ENCODE measurements at regions not wholly inside any gene's neighbourhood (a gene's known extent, or its start where the extent isn't known, plus 50 kb on each side); places are given as distances from the start of the nearest gene placed in this dataset.

DNA sequence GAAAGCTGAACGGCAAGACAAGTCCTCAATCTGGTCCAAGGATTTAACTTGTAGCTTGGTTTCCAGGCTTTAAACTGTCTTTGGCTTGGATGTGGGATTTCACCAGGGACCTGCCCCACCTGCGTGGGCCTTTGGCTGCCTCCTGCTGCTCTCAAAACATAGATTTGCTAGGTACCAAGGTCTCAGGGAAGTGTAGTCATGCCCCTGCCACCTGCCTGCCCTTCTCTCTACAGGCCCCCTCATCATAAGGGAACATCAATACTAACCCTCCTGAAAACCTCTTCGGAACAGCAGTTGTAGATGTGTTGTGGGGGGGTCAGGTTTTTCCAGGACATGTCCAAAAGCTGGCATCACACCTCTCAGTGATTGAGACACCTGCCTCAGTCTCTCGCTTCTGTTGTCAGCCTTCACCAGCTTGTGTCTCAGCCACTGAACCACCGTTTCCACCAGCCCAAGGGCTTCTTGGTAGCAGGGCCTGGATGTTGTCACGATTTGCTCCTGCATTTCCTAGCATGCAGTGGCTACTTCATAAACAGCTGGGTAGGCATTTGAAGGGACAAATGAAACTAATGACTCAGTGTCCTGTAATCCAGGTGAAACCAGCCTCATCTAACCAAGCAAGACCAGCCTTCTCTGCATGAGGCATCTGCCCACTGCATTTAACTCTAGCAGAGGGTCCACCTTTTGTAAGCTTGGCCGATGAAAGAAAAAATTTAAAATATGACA, 141.6 kb upstream of the THBS2 start:
- Histone ChIP-seq H3K9ac (ENCODE audit: insufficient read length, low read depth) (no peak overlapping the region), H3K36me3 (ENCODE audit: insufficient read depth, insufficient read length, low read length) (no peaks in the 10 kb centered on the region), H3K4me3 (ENCODE audit: insufficient read length, low read depth) (no peak overlapping the region), H3K27me3 (ENCODE audit: insufficient read depth, insufficient read length) (no peaks in the 10 kb centered on the region), H3K4me1 (ENCODE audit: insufficient read depth, insufficient read length) (no peaks in the 10 kb centered on the region), H3K9me3 (ENCODE audit: insufficient read depth, low read length) (peaks cover 27% of the 10 kb centered on the region)
- TF ChIP-seq ZNF274 (IDR thresholded peaks at IDR 0.05; ENCODE audit: low read depth, low read length) (no peak), YY1 (IDR thresholded peaks at IDR 0.05; ENCODE audit: insufficient read depth, insufficient read length) (no peak), SUZ12 (IDR thresholded peaks at IDR 0.05; ENCODE audit: extremely low read depth, insufficient read depth, insufficient read length) (no peak)
- DNase-seq (ENCODE audit: low read depth, low spot score), result no peak

- Histone ChIP-seq H3K27me3 (ENCODE audit: insufficient read depth, insufficient read length) (no peaks in the 10 kb centered on the region), H3K36me3 (ENCODE audit: insufficient read depth, insufficient read length, low read length) (no peaks in the 10 kb centered on the region), H3K4me3 (ENCODE audit: insufficient read length, low read depth) (no peak overlapping the region), H3K4me1 (ENCODE audit: insufficient read depth, insufficient read length) (no peaks in the 10 kb centered on the region), H3K9ac (ENCODE audit: insufficient read length, low read depth) (no peak overlapping the region), H3K9me3 (ENCODE audit: insufficient read depth, low read length) (peaks cover 35% of the 10 kb centered on the region)
- TF ChIP-seq ZNF274 (IDR thresholded peaks at IDR 0.05; ENCODE audit: low read depth, low read length) (no peak), YY1 (IDR thresholded peaks at IDR 0.05; ENCODE audit: insufficient read depth, insufficient read length) (no peak), SUZ12 (IDR thresholded peaks at IDR 0.05; ENCODE audit: extremely low read depth, insufficient read depth, insufficient read length) (no peak)
- no peak for DNase-seq (ENCODE audit: low read depth, low spot score)
Observed at GRCh38 chr6:169393753-169394152, 140.1 kb upstream of the THBS2 start.

DNA sequence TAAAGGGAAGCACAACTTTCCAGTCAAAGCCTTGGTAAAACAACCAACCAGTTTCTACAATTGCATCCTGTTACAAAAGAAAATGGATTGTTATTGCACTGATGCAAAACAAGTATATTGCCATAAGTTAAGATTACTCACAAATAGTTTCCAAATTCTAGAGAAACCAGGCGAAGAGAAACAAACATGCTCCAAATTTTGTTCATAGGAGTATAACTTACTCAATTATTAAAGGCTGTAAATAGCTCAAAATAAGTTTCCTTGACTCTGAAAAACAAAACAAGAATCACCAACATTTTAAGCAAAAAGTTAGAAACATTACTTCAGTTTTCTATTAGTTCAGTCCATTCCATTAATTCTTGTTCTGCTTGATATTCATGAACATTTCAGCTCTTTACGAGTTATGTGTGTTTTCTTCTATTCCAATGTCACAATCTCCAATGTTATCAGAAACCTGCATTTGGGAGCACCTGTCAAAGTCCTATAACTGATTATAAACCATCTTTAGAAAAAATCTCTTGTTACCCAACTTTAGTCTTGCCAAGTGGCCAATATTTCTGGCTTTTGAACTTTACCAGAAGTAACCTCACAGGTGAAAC, 137.9 kb upstream of the THBS2 start:
- peaks cover 35% of the 10 kb centered on the region for H3K9me3 ChIP-seq (ENCODE audit: insufficient read depth, low read length)
- no peaks in the 10 kb centered on the region for H3K27me3 ChIP-seq (ENCODE audit: insufficient read depth, insufficient read length)
- TF ChIP-seq YY1 (IDR thresholded peaks at IDR 0.05; ENCODE audit: insufficient read depth, insufficient read length) (no peak), ZNF274 (IDR thresholded peaks at IDR 0.05; ENCODE audit: low read depth, low read length) (no peak), SUZ12 (IDR thresholded peaks at IDR 0.05; ENCODE audit: extremely low read depth, insufficient read depth, insufficient read length) (no peak)

DNA sequence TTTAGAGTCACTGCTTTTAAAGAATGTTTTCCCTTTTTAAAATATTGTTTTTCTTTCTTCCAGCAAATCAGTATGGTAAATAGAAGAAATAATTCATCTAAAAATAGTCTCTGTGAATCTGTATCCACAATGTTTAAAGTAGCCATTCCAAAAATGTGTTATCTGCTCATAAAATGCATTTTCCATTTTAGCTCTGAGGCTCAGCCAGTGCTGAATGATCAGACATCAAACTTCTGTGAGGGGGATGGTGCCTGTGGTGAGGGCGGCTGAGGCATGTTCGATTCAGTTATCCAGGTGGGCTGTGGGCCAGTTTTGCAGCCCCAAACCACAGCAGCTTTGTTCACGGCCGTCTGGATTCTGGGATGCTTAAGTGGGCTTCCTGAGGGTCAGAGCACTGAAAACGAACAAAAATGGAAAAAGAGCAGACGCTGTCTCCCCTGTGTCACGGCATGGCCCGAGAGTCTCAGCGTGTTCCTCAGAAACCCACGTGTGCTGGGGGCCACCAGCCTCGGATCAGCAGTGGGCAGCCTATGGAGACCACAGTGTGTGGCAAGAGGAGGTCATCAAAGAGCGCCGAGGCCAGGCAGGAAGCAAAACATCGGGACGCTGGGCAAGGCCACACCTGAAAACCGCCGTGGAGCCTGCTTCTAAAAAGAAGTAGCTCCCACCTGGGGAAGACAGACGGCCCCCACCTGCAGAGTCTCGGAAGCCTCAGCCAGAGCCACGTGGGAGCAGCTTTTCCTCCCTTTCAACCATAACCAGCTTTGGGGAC, 134.9 kb upstream of the THBS2 start:
- no peaks in the 10 kb centered on the region for H3K36me3 ChIP-seq (ENCODE audit: insufficient read depth, insufficient read length, low read length)
- peaks cover 6% of the 10 kb centered on the region for H3K27me3 ChIP-seq (ENCODE audit: insufficient read depth, insufficient read length)
- DNase-seq (ENCODE audit: low read depth, low spot score), result no peak
- no peak overlapping the region for H3K9ac ChIP-seq (ENCODE audit: insufficient read length, low read depth)
- no peak for TF ChIP-seq SUZ12 (IDR thresholded peaks at IDR 0.05; ENCODE audit: extremely low read depth, insufficient read depth, insufficient read length)
- TF ChIP-seq YY1 (IDR thresholded peaks at IDR 0.05; ENCODE audit: insufficient read depth, insufficient read length), result no peak
- no peak for TF ChIP-seq ZNF274 (IDR thresholded peaks at IDR 0.05; ENCODE audit: low read depth, low read length)
- no peak overlapping the region for H3K4me3 ChIP-seq (ENCODE audit: insufficient read length, low read depth)
- peaks cover 35% of the 10 kb centered on the region for H3K9me3 ChIP-seq (ENCODE audit: insufficient read depth, low read length)
- peaks cover 7% of the 10 kb centered on the region for H3K4me1 ChIP-seq (ENCODE audit: insufficient read depth, insufficient read length)

More for the DNA sequence above, 137.9 kb upstream of the THBS2 start:
- H3K9ac ChIP-seq (ENCODE audit: insufficient read length, low read depth), result no peak overlapping the region
- H3K4me1 ChIP-seq (ENCODE audit: insufficient read depth, insufficient read length), result no peaks in the 10 kb centered on the region
- DNase-seq (ENCODE audit: low read depth, low spot score), result no peak
- H3K4me3 ChIP-seq (ENCODE audit: insufficient read length, low read depth), result no peak overlapping the region
- H3K36me3 ChIP-seq (ENCODE audit: insufficient read depth, insufficient read length, low read length), result no peaks in the 10 kb centered on the region

DNA sequence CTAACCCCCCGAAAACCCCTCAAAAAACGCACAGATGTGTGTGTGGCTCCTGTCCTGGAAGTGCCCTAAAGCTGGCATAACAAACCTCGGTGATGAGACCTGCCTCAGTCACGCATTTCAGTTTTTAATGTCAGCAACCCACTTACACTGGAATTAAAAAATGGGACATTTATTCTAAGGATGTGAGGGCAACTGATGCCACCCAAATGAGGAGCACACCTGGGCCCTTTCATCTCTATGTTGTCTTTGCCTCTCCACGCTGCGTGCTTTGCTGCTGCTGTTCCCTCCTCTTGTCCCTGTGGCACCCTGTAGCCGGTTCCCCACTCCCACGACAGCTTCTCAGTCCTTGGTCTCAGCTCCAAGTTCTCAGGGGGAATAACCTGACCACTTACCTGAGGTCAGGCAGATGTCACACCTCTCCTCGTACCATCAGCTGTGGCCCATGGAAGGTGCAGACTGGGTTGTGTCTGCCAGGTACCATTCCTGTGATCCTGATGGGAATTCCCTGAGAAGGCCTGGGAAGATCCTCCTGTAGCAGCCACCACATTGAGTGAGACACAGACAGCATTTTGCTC, 134.2 kb upstream of the THBS2 start:
- no peak for DNase-seq (ENCODE audit: low read depth, low spot score)

GRCh38 chr6:169386411-169387057, 132.9 kb upstream of the THBS2 start:
- Histone ChIP-seq H3K4me1 (ENCODE audit: insufficient read depth, insufficient read length) (peaks cover 7% of the 10 kb centered on the region), H3K36me3 (ENCODE audit: insufficient read depth, insufficient read length, low read length) (no peaks in the 10 kb centered on the region), H3K9me3 (ENCODE audit: insufficient read depth, low read length) (peaks cover 21% of the 10 kb centered on the region), H3K9ac (ENCODE audit: insufficient read length, low read depth) (no peak overlapping the region), H3K27me3 (ENCODE audit: insufficient read depth, insufficient read length) (peaks cover 6% of the 10 kb centered on the region), H3K4me3 (ENCODE audit: insufficient read length, low read depth) (no peak overlapping the region)
- TF ChIP-seq ZNF274 (IDR thresholded peaks at IDR 0.05; ENCODE audit: low read depth, low read length), result no peak
- TF ChIP-seq YY1 (IDR thresholded peaks at IDR 0.05; ENCODE audit: insufficient read depth, insufficient read length), result no peak
- TF ChIP-seq SUZ12 (IDR thresholded peaks at IDR 0.05; ENCODE audit: extremely low read depth, insufficient read depth, insufficient read length), result no peak
- no peak for DNase-seq (ENCODE audit: low read depth, low spot score)

More for the DNA sequence above, 134.2 kb upstream of the THBS2 start:
- H3K36me3 ChIP-seq (ENCODE audit: insufficient read depth, insufficient read length, low read length), result no peaks in the 10 kb centered on the region
- TF ChIP-seq ZNF274 (IDR thresholded peaks at IDR 0.05; ENCODE audit: low read depth, low read length), result no peak
- TF ChIP-seq SUZ12 (IDR thresholded peaks at IDR 0.05; ENCODE audit: extremely low read depth, insufficient read depth, insufficient read length), result no peak
- no peak for TF ChIP-seq YY1 (IDR thresholded peaks at IDR 0.05; ENCODE audit: insufficient read depth, insufficient read length)
- no peak overlapping the region for H3K4me3 ChIP-seq (ENCODE audit: insufficient read length, low read depth)
- H3K4me1 ChIP-seq (ENCODE audit: insufficient read depth, insufficient read length), result peaks cover 7% of the 10 kb centered on the region
- H3K27me3 ChIP-seq (ENCODE audit: insufficient read depth, insufficient read length), result peaks cover 6% of the 10 kb centered on the region
- H3K9me3 ChIP-seq (ENCODE audit: insufficient read depth, low read length), result peaks cover 31% of the 10 kb centered on the region
- H3K9ac ChIP-seq (ENCODE audit: insufficient read length, low read depth), result no peak overlapping the region

Data from NT2/D1 (cell line).